ENCODE measurements at regions not wholly inside any gene's neighbourhood (a gene's known extent, or its start where the extent isn't known, plus 50 kb on each side); places are given as distances from the start of the nearest gene placed in this dataset.

- TF ChIP-seq POLR2AphosphoS5 (IDR thresholded peaks at IDR 0.05; ENCODE audit: low read depth, low read length) (no peak), REST (IDR thresholded peaks at IDR 0.05; ENCODE audit: insufficient read depth in 1 of 2, low read depth in 2 of 2, low read length in 2 of 2) (no peak), SIN3A (IDR thresholded peaks at IDR 0.05; ENCODE audit: borderline replicate concordance, insufficient read depth, low read length) (no peak), TAF1 (IDR thresholded peaks at IDR 0.05; ENCODE audit: borderline replicate concordance, insufficient read depth, low read length) (no peak), FOXP2 (optimal IDR thresholded peaks at IDR 0.05; ENCODE audit: borderline replicate concordance, extremely low read depth, extremely low read length, insufficient read depth) (no peak)
These were observed 116.3 kb downstream of the ACAA2 start for GRCh38 chr18:49697049-49697448.

- TF ChIP-seq REST (IDR thresholded peaks at IDR 0.05; ENCODE audit: insufficient read depth in 1 of 2, low read depth in 2 of 2, low read length in 2 of 2): no peak
- no peak for TF ChIP-seq FOXP2 (optimal IDR thresholded peaks at IDR 0.05; ENCODE audit: borderline replicate concordance, extremely low read depth, extremely low read length, insufficient read depth)
- no peak for TF ChIP-seq POLR2AphosphoS5 (IDR thresholded peaks at IDR 0.05; ENCODE audit: low read depth, low read length)
- no peak for TF ChIP-seq TAF1 (IDR thresholded peaks at IDR 0.05; ENCODE audit: borderline replicate concordance, insufficient read depth, low read length)
These were observed 118.9 kb downstream of the ACAA2 start for GRCh38 chr18:49694402-49694801.

GRCh38 chr18:49693717-49694005 is 119.7 kb downstream of the ACAA2 start:
- TF ChIP-seq SIN3A (IDR thresholded peaks at IDR 0.05; ENCODE audit: borderline replicate concordance, insufficient read depth, low read length): no peak
- TF ChIP-seq REST (IDR thresholded peaks at IDR 0.05; ENCODE audit: insufficient read depth in 1 of 2, low read depth in 2 of 2, low read length in 2 of 2): no peak
- no peak for TF ChIP-seq FOXP2 (optimal IDR thresholded peaks at IDR 0.05; ENCODE audit: borderline replicate concordance, extremely low read depth, extremely low read length, insufficient read depth)
- no peak for TF ChIP-seq TAF1 (IDR thresholded peaks at IDR 0.05; ENCODE audit: borderline replicate concordance, insufficient read depth, low read length)
- TF ChIP-seq POLR2AphosphoS5 (IDR thresholded peaks at IDR 0.05; ENCODE audit: low read depth, low read length): no peak

- TF ChIP-seq POLR2AphosphoS5 (IDR thresholded peaks at IDR 0.05; ENCODE audit: low read depth, low read length) (no peak), FOXP2 (optimal IDR thresholded peaks at IDR 0.05; ENCODE audit: borderline replicate concordance, extremely low read depth, extremely low read length, insufficient read depth) (no peak), REST (IDR thresholded peaks at IDR 0.05; ENCODE audit: insufficient read depth in 1 of 2, low read depth in 2 of 2, low read length in 2 of 2) (no peak), TAF1 (IDR thresholded peaks at IDR 0.05; ENCODE audit: borderline replicate concordance, insufficient read depth, low read length) (no peak), SIN3A (IDR thresholded peaks at IDR 0.05; ENCODE audit: borderline replicate concordance, insufficient read depth, low read length) (no peak)
These were observed 120.2 kb downstream of the ACAA2 start for GRCh38 chr18:49692906-49693716.

All from PFSK-1 (cell line).